ENCODE measurements at regions not wholly inside any gene's neighbourhood (a gene's known extent, or its start where the extent isn't known, plus 50 kb on each side); places are given as distances from the start of the nearest gene placed in this dataset.

- Histone ChIP-seq H2AK5ac (ENCODE audit: low read depth, low read length) (no peak overlapping the region), H4K20me1 (replicated peaks in 1 of 2; ENCODE audit: control insufficient read depth in 1 of 2, insufficient read depth in 2 of 2, low read length in 2 of 2) (no peaks in the 10 kb centered on the region), H3K27me3 (replicated peaks in 1 of 4; ENCODE audit: control insufficient read depth in 3 of 4, extremely low read depth in 1 of 4, insufficient read depth in 3 of 4, low read length in 3 of 4) (no peaks in the 10 kb centered on the region), H4K8ac (ENCODE audit: extremely low read depth, insufficient read depth, low read length) (no peak overlapping the region), H3K79me2 (ENCODE audit: control insufficient read depth in 1 of 2, insufficient read depth in 2 of 2, low read length in 2 of 2) (no peaks in the 10 kb centered on the region), H3K23ac (ENCODE audit: insufficient read length) (no peak overlapping the region), H3K27ac (ENCODE audit: low read depth, low read length) (no peak overlapping the region), H3K56ac (replicated peaks; ENCODE audit: insufficient read length, low read depth, low read length) (no peak overlapping the region), H2BK20ac (ENCODE audit: low read length) (no peak overlapping the region), H2BK5ac (ENCODE audit: low read depth, low read length) (no peak overlapping the region), H4K5ac (ENCODE audit: insufficient read length, low read depth, low read length) (no peak overlapping the region), H3K4me1 (replicated peaks in 1 of 4; ENCODE audit: control insufficient read depth in 3 of 4, insufficient read depth in 4 of 4, low read length in 3 of 4) (peaks cover 0 to 2% (median 0%) of the 10 kb centered on the region in 4 experiments; a peak in 1 of 7 replicates), H3K4ac (replicated peaks; ENCODE audit: insufficient read length, low read depth, low read length) (no peak overlapping the region), H3K4me3 (ENCODE audit: extremely low read depth in 1 of 4, insufficient read depth in 2 of 4, low read depth in 3 of 4, low read length in 4 of 4) (no peak overlapping the region), H4K91ac (replicated peaks; ENCODE audit: insufficient read length, low read length) (no peak overlapping the region), H3K9ac (replicated peaks in 1 of 4; ENCODE audit: extremely low read depth in 1 of 4, low read depth in 3 of 4, low read length in 3 of 4) (no peak overlapping the region), H3K14ac (ENCODE audit: insufficient read length) (no peak overlapping the region), H3K79me1 (ENCODE audit: low read depth, low read length) (no peaks in the 10 kb centered on the region), H2AFZ (ENCODE audit: low read length) (no peak overlapping the region), H3K18ac (ENCODE audit: extremely low read depth, low read length) (no peak overlapping the region), H2BK12ac (ENCODE audit: low read depth, low read length) (no peak overlapping the region), H3K9me3 (ENCODE audit: insufficient read depth in 2 of 2, low read depth in 1 of 2, low read length in 1 of 2) (0 out of 4 replicates have a peak, but pooled peaks cover 0 to 11% of the 10 kb centered on the region in 2 experiments), H3K23me2 (ENCODE audit: low read depth, low read length) (no peaks in the 10 kb centered on the region), H3K4me2 (ENCODE audit: insufficient read depth in 1 of 2, low read depth in 2 of 2, low read length in 2 of 2) (no peak overlapping the region), H2BK120ac (replicated peaks; ENCODE audit: low read depth, low read length) (no peak overlapping the region), H3K36me3 (ENCODE audit: control insufficient read depth in 2 of 4, insufficient read depth in 4 of 4, low read length in 3 of 4) (no peaks in the 10 kb centered on the region), H2BK15ac (ENCODE audit: low read length) (no peak overlapping the region)
- POLR2A ChIA-PET (ENCODE audit: partially characterized antibody): no interaction called here
- CTCF ChIA-PET (ENCODE audit: partially characterized antibody): no interaction called here
- FAIRE-seq (no peak), DNase-seq (ENCODE audit: low read depth in 1 of 2, low spot score in 2 of 2) (no peak)
- no peak for TF ChIP-seq RNF2 (IDR thresholded peaks at IDR 0.05; ENCODE audit: borderline replicate concordance, low read depth, low read length, missing control alignments, poor library complexity, severe bottlenecking)
Observed at GRCh38 chr6:104166055-104166668, 693.6 kb downstream of the HACE1 start.

Measured in H1 (cell line).